Large intestine (tissue), 3 donors: ENCODE measurements at regions not wholly inside any gene's neighbourhood (a gene's known extent, or its start where the extent isn't known, plus 50 kb on each side); places are given as distances from the start of the nearest gene placed in this dataset.

ENCODE experiments used
- DNase-seq, 2 donors: peaks; one replicate each; pipeline versions ENCODE4 v3.0.0 to v3.0.0-alpha.2; 2013
- H3K27ac ChIP-seq: one replicate; pipeline ENCODE4 v1.5.1; 2013; ENCODE audit warnings: low read length
- H3K27me3 ChIP-seq: 2 replicates; pipeline ENCODE4 v1.6.1; 2013; ENCODE audit warnings: low read length; ENCODE audit not compliant: control insufficient read depth, insufficient read depth
- H3K36me3 ChIP-seq: 2 replicates; pipeline ENCODE4 v1.6.1; 2013; ENCODE audit warnings: low read length; ENCODE audit not compliant: control insufficient read depth, insufficient read depth
- H3K4me1 ChIP-seq: one replicate; pipeline ENCODE4 v1.6.1; 2013; ENCODE audit warnings: low read length; ENCODE audit not compliant: control insufficient read depth, insufficient read depth
- H3K4me3 ChIP-seq: one replicate; pipeline ENCODE4 v1.5.1; 2013; ENCODE audit warnings: low read length
- H3K9me3 ChIP-seq: one replicate; pipeline ENCODE4 v1.6.1; 2013; ENCODE audit warnings: mild to moderate bottlenecking, low read depth, low read length, moderate library complexity; ENCODE audit not compliant: control insufficient read depth
- WGBS: methylation state at CpG from one replicate; pipeline ENCODE4 v1.1.5; 2013; ENCODE audit warnings: low lambda C conversion rate; ENCODE audit not compliant: insufficient coverage; 5-methylcytosine and 5-hydroxymethylcytosine counted together

GRCh38 chr12:119266963-119267362, 67.6 kb upstream of the CCDC60 start:
- no peaks in the 10 kb centered on the region for H3K36me3 ChIP-seq
- H3K4me3 ChIP-seq: no peak overlapping the region
- no peak for DNase-seq
- H3K27ac ChIP-seq: no peak overlapping the region
- H3K27me3 ChIP-seq: no peaks in the 10 kb centered on the region
- no CpG with 5 or more reads among the region's 1 CpG for WGBS
- no peaks in the 10 kb centered on the region for H3K9me3 ChIP-seq
- H3K4me1 ChIP-seq: no peaks in the 10 kb centered on the region

GRCh38 chr12:119274636-119275065, 59.9 kb upstream of the CCDC60 start:
- no peak overlapping the region for H3K4me3 ChIP-seq
- no peaks in the 10 kb centered on the region for H3K36me3 ChIP-seq
- H3K27me3 ChIP-seq: no peaks in the 10 kb centered on the region
- no peak overlapping the region for H3K27ac ChIP-seq
- H3K4me1 ChIP-seq: no peaks in the 10 kb centered on the region
- no peaks in the 10 kb centered on the region for H3K9me3 ChIP-seq
- DNase-seq: no peak
- no CpG with 5 or more reads among the region's 9 CpGs for WGBS

- Histone ChIP-seq H3K4me3 (no peak overlapping the region), H3K36me3 (no peaks in the 10 kb centered on the region), H3K9me3 (no peaks in the 10 kb centered on the region), H3K27ac (no peak overlapping the region), H3K27me3 (no peaks in the 10 kb centered on the region), H3K4me1 (no peaks in the 10 kb centered on the region)
- no CpG with 5 or more reads among the region's 2 CpGs for WGBS
- DNase-seq: no peak
These were observed 51.2 kb upstream of the CCDC60 start for GRCh38 chr12:119283310-119283709.
